Adrenal gland (tissue), 9 donors: ENCODE measurements at regions not wholly inside any gene's neighbourhood (a gene's known extent, or its start where the extent isn't known, plus 50 kb on each side); places are given as distances from the start of the nearest gene placed in this dataset.

Experiments
- DNase-seq, 7 donors: peaks; one replicate each; pipeline ENCODE4 v3.0.0-alpha.2; 2019 to 2020
- H3K27ac ChIP-seq, 5 donors: fragments of 200-600 bp; sonication (generic) in 4 of 5; 1 replicate in 3 of 5; 2 replicates in 2 of 5; pipeline versions ENCODE4 v1.5.1 to v1.8.0; 2016 to 2020; ENCODE audit warnings: mild to moderate bottlenecking in 1 of 5
- H3K27me3 ChIP-seq: fragments of 200-600 bp; 2 replicates; pipeline ENCODE4 v1.8.0; 2021
- H3K36me3 ChIP-seq, 2 donors: fragments of 200-600 bp; replicated peaks in 1 of 2; 1 replicate in 1 of 2; 2 replicates in 1 of 2; pipeline versions ENCODE4 v1.5.1 to v1.8.0; 2018 to 2022
- H3K4me1 ChIP-seq, 2 donors: fragments of 200-600 bp; replicated peaks in 1 of 2; 1 replicate in 1 of 2; 2 replicates in 1 of 2; pipeline versions ENCODE4 v1.5.1 to v1.8.0; 2018 to 2021
- H3K4me3 ChIP-seq, 4 donors: fragments of 200-600 bp; sonication (generic) in 3 of 4; one replicate each; pipeline ENCODE4 v1.5.1; 2016 to 2018
- H3K9me3 ChIP-seq, 3 donors: fragments of 200-600 bp; sonication (generic) in 1 of 3; replicated peaks in 1 of 3; 1 replicate in 2 of 3; 2 replicates in 1 of 3; pipeline versions ENCODE4 v1.5.1 to v1.8.0; 2016 to 2021
- POLR2A ChIP-seq, 2 donors: fragments of 450-650 bp; IDR thresholded peaks; one replicate each; pipeline ENCODE4 v1.6.1; 2017; ENCODE audit warnings: antibody characterized with exemption in 2 of 2, mild to moderate bottlenecking in 2 of 2, moderate library complexity in 1 of 2
- WGBS, 4 donors: extraction: QIAGEN DNeasy Blood & Tissue Kit in 2 of 4; methylation state at CpG; one replicate each; pipeline versions ENCODE4 v1.1.5 to v1.1.7; 2013 to 2017; 5-methylcytosine and 5-hydroxymethylcytosine counted together
- intact Hi-C, 2 donors: fragments of 100-400 bp; cut with DNase I; formaldehyde crosslinking; loops; one replicate each; pipeline versions ENCODE4 v1.14.1 to v1.15.0; 2022 to 2023
- TF ChIP-seq, protein P1 (sequence below), 6 experiments: fragments of 450-650 bp in 4 of 6; fragments of 200-600 bp in 2 of 6; sonication (generic) in 1 of 6; IDR thresholded peaks; 1 replicate in 5 of 6; 2 replicates in 1 of 6; pipeline versions ENCODE4 v1.5.1 to v1.8.0; 2016 to 2021; ENCODE audit warnings: antibody characterized with exemption in 6 of 6, mild to moderate bottlenecking in 2 of 6, moderate library complexity in 1 of 6
- donor health status: healthy with polysubstance abuse.
- donor health status: Bipolar disorder and iron deficiency.
- donor health status: DM: yes; HTN: yes; CAD: no.
- donor health status: DM: no; HTN: no; CAD: no.
- donor health status: DM: no; HTN: no; CAD: no.

DNA sequence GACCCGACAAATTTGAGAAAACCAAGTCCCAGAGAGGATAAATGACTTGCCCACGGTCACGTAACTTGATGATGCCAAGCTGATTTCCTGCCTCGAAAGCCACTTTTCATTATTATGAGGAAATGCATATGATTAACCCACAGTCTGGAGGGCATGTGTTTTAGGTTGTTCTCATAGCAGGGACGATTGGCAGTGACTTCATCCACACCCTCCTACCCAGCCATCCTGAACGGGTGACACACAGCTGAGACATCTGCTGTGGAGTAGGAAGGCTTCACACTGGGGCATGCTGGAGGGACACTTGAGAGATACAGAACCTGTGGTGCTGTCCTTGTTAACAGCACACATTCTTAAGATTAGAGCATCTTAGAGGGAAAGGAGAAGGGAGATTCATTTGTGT is 65.4 kb upstream of the WDFY2 start:
- peaks cover 0 to 11% of the 10 kb centered on the region in 2 donors for H3K4me1 ChIP-seq
- H3K4me3 ChIP-seq, result no peak overlapping the region
- intact Hi-C loops, result no loop called here
- H3K27ac ChIP-seq, result no peak overlapping the region
- H3K27me3 ChIP-seq, result no peaks in the 10 kb centered on the region
- H3K36me3 ChIP-seq, result no peaks in the 10 kb centered on the region
- TF ChIP-seq, protein P1, sequence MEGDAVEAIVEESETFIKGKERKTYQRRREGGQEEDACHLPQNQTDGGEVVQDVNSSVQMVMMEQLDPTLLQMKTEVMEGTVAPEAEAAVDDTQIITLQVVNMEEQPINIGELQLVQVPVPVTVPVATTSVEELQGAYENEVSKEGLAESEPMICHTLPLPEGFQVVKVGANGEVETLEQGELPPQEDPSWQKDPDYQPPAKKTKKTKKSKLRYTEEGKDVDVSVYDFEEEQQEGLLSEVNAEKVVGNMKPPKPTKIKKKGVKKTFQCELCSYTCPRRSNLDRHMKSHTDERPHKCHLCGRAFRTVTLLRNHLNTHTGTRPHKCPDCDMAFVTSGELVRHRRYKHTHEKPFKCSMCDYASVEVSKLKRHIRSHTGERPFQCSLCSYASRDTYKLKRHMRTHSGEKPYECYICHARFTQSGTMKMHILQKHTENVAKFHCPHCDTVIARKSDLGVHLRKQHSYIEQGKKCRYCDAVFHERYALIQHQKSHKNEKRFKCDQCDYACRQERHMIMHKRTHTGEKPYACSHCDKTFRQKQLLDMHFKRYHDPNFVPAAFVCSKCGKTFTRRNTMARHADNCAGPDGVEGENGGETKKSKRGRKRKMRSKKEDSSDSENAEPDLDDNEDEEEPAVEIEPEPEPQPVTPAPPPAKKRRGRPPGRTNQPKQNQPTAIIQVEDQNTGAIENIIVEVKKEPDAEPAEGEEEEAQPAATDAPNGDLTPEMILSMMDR (IDR thresholded peaks at IDR 0.05), result no peak
- no peak for TF ChIP-seq POLR2A (IDR thresholded peaks at IDR 0.05)
- no peaks in the 10 kb centered on the region for H3K9me3 ChIP-seq
- WGBS, 4 donors, result 64 to 77% (median 69%) methylated on average over 6 of the region's 6 CpGs
- no peak for DNase-seq

DNA sequence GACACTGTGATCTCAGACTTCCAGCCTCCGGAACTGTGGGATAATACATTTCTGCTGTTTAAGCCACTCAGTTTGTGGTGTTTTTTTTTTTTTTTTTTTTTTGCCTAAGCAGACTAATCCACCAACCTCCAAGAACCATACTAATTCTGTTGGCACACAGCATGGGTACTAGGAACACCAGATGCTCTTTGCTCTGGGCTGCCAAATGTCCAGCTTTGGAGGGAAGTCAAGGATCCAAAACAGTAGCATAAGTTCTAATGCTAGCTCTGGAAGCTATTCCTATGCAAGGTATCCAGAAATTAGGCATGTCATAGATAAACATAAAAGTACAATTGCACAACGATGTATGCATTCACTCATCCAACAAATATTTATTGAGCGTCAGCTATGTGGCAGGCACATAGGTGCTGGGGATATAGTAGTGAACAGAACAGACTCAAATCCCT is 64.5 kb upstream of the WDFY2 start:
- H3K36me3 ChIP-seq, result no peaks in the 10 kb centered on the region
- DNase-seq, result no peak
- no peak for TF ChIP-seq POLR2A (IDR thresholded peaks at IDR 0.05)
- TF ChIP-seq, protein P1 (IDR thresholded peaks at IDR 0.05), result no peak
- peaks cover 0 to 14% of the 10 kb centered on the region in 2 donors for H3K4me1 ChIP-seq
- H3K9me3 ChIP-seq, result no peaks in the 10 kb centered on the region
- intact Hi-C loops, result no loop called here
- no peak overlapping the region for H3K4me3 ChIP-seq
- 79 to 95% (median 82%) methylated on average over 3 of the region's 3 CpGs for WGBS, 4 donors
- H3K27me3 ChIP-seq, result no peaks in the 10 kb centered on the region
- H3K27ac ChIP-seq, result no peak overlapping the region

DNA sequence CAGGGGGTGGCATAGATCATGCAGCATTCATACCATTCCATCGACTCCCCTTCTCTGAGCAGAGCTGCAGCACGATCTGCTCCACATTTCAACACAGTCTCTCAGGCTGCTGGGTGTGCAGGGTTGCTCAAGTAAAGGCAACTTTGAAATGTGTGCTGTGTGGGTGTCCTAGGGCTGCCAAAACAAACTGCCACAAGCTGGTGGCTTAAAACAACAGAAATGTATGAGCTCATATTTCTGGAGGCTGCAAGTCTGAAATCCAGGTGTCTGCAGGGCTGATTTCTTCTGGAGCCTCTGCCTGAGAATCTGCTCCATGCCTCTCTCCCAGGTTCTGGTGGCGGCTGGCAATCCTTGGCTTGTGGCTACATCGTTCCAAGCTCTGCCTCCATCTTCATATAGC is 63.7 kb upstream of the WDFY2 start:
- Histone ChIP-seq H3K4me1 (peaks cover 0 to 14% of the 10 kb centered on the region in 2 donors), H3K27ac (no peak overlapping the region), H3K9me3 (no peaks in the 10 kb centered on the region), H3K27me3 (no peaks in the 10 kb centered on the region), H3K36me3 (no peaks in the 10 kb centered on the region), H3K4me3 (no peak overlapping the region)
- TF ChIP-seq, protein P1 (IDR thresholded peaks at IDR 0.05), result no peak
- no peak for TF ChIP-seq POLR2A (IDR thresholded peaks at IDR 0.05)
- intact Hi-C loops, result no loop called here
- DNase-seq, result no peak
- WGBS, 4 donors, result 84 to 90% (median 87%) methylated on average over 4 of the region's 4 CpGs

DNA sequence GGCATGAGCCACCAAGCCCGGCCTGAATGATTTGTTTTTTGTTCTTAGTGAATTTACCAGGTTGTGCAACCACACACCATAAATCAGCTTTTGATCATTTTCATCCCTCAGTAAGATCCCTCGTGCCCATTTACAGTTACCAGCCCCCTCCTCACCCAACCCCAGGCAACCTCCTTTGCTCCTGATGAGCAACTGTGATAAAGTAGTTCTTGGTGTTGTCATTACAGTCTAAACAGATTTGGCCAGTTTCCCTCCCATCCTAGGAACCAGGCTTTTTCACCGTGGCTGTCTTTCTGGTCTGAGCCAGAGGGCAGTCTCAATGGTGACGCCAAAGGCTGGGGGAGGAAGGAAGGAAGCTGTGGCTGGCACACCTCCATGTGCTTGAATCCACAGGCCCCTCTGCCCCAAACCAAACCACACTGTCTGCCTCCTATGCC is 61.2 kb upstream of the WDFY2 start:
- H3K4me3 ChIP-seq, result no peak overlapping the region
- peaks cover 0 to 14% of the 10 kb centered on the region in 2 donors for H3K4me1 ChIP-seq
- intact Hi-C loops, result no loop called here
- no peaks in the 10 kb centered on the region for H3K36me3 ChIP-seq
- TF ChIP-seq, protein P1 (IDR thresholded peaks at IDR 0.05), result no peak
- TF ChIP-seq POLR2A (IDR thresholded peaks at IDR 0.05), result no peak
- peak; percentile 50 to 85 (median 76) for DNase-seq
- no peaks in the 10 kb centered on the region for H3K9me3 ChIP-seq
- H3K27ac ChIP-seq, result peak overlapping the region in 2 of 5 donors; percentile 50 to 57
- H3K27me3 ChIP-seq, result no peaks in the 10 kb centered on the region
- WGBS, 4 donors, result 10 to 18% (median 13%) methylated on average over 4 of the region's 4 CpGs
